Naive B cell (primary cell): ENCODE measurements at regions not wholly inside any gene's neighbourhood (a gene's known extent, or its start where the extent isn't known, plus 50 kb on each side); places are given as distances from the start of the nearest gene placed in this dataset.
"Not testable (repeated sequence)": the region's sequence is repeated elsewhere in the genome, so short reads cannot be mapped to it uniquely, and the experiment has no call there.

Experiments used
- ATAC-seq, 2 donors: fragments of 150-1000 bp; cut with Tn5 transposase; 2 replicates each; pipeline ENCODE4 v1.10.0; 2021; ENCODE audit warnings: low read depth in 2 of 2, mild to moderate bottlenecking in 2 of 2, moderate library complexity in 2 of 2
- DNase-seq: peaks from one replicate; pipeline ENCODE4 v3.0.0; 2022
- H3K27ac Mint-ChIP-seq, 6 donors: one replicate each; pipeline ENCODE4 v1.8.0; 2020 to 2022; ENCODE audit warnings: mild to moderate bottlenecking in 6 of 6, mixed read lengths in 6 of 6, moderate library complexity in 5 of 6, inconsistent platforms in 2 of 6
- H3K27me3 Mint-ChIP-seq, 3 donors: one replicate each; pipeline ENCODE4 v1.8.0; 2021 to 2022; ENCODE audit warnings: mixed read lengths in 3 of 3, mild to moderate bottlenecking in 1 of 3
- H3K36me3 Mint-ChIP-seq, 2 donors: one replicate each; pipeline ENCODE4 v1.8.0; 2020 to 2022; ENCODE audit warnings: mixed read lengths in 2 of 2, inconsistent platforms in 1 of 2, mild to moderate bottlenecking in 1 of 2
- H3K4me1 Mint-ChIP-seq, 3 donors: one replicate each; pipeline ENCODE4 v1.8.0; 2020 to 2022; ENCODE audit warnings: mixed read lengths in 3 of 3, inconsistent platforms in 1 of 3, mild to moderate bottlenecking in 1 of 3, moderate library complexity in 1 of 3
- H3K4me3 Mint-ChIP-seq, 8 donors: one replicate each; pipeline ENCODE4 v1.8.0; 2020 to 2022; ENCODE audit warnings: mild to moderate bottlenecking in 8 of 8, mixed read lengths in 8 of 8, moderate library complexity in 8 of 8, inconsistent platforms in 2 of 8
- H3K9me3 Mint-ChIP-seq, 7 donors: one replicate each; pipeline ENCODE4 v1.8.0; 2020 to 2022; ENCODE audit warnings: mixed read lengths in 7 of 7, mild to moderate bottlenecking in 5 of 7, inconsistent platforms in 2 of 7, moderate library complexity in 1 of 7

DNA sequence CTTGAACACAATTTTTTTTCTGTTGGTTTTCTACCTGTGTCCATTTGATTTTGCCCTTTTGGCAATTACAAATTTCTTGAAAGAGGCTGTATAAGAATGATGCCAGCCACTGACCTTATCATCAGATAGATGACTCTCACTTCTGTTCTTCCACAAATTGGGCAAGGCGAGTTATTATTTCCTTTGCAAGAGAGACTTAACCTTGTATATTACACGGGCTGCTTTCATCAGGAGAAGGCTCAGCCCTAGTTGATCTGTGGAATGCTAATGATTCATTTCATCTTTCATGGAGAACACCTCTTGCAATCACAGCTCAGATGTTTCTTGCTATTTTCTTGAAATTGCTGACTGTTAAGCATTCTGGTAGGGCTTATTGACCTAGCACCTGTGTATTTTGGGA, 1155.4 kb downstream of the STIM2 start:
- peaks cover 4 to 35% (median 7%) of the 10 kb centered on the region in 7 donors for H3K9me3 Mint-ChIP-seq
- no peak for ATAC-seq
- no peaks in the 10 kb centered on the region for H3K36me3 Mint-ChIP-seq
- H3K27ac Mint-ChIP-seq = no peak overlapping the region
- DNase-seq = no peak
- no peak overlapping the region for H3K4me3 Mint-ChIP-seq
- no peaks in the 10 kb centered on the region for H3K27me3 Mint-ChIP-seq
- no peaks in the 10 kb centered on the region for H3K4me1 Mint-ChIP-seq

DNA sequence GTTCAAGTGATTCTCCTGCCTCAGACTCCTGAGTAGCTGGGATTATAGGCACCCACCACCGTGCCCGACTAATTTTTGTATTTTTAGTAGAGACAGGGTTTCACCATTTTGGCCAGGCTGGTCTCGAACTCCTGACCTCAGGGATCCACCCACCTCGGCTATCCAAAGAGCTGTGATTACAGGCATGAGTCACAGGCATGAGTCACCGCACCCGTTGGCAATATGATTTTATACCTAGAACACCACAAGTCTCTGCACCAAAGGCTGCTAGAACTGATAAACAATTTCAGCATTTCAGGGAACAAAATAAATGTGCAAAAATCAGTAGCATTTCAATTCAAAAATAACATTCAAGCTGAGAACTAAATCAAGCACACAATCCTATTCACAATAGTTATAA, 1177.6 kb downstream of the STIM2 start:
- not testable (repeated sequence) for ATAC-seq, H3K27ac Mint-ChIP-seq, H3K4me3 Mint-ChIP-seq, H3K27me3 Mint-ChIP-seq, DNase-seq, H3K4me1 Mint-ChIP-seq, H3K36me3 Mint-ChIP-seq
- H3K9me3 Mint-ChIP-seq = peaks cover 1 to 27% (median 7%) of the 10 kb centered on the region in 7 donors

DNA sequence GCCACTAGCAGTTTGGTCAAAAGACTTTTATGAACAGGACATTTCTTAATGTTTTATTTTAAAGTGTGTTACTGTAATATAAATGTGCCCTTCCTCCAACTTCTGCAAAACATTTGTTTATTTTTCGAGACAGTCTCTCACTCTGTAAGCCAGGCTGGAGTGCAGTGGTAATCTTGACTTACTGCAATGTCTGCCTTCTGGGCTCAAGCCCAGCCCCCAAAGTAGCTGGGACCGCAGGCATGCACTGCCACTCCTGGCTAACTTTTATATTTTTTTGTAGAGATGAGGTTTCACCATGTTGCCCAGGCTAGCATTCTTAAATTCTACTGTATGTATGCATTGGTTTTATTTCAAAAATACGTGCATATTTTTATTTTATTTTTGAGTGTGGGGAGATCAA, 1201.9 kb downstream of the STIM2 start:
- Mint-ChIP-seq H3K4me1 (no peaks in the 10 kb centered on the region), H3K36me3 (no peaks in the 10 kb centered on the region), H3K27ac (peak overlapping the region in 1 of 6 donors; percentile 13), H3K27me3 (no peaks in the 10 kb centered on the region), H3K9me3 (peaks cover 0 to 5% (median 0%) of the 10 kb centered on the region in 7 donors), H3K4me3 (no peak overlapping the region)
- DNase-seq (no peak), ATAC-seq (no peak)

DNA sequence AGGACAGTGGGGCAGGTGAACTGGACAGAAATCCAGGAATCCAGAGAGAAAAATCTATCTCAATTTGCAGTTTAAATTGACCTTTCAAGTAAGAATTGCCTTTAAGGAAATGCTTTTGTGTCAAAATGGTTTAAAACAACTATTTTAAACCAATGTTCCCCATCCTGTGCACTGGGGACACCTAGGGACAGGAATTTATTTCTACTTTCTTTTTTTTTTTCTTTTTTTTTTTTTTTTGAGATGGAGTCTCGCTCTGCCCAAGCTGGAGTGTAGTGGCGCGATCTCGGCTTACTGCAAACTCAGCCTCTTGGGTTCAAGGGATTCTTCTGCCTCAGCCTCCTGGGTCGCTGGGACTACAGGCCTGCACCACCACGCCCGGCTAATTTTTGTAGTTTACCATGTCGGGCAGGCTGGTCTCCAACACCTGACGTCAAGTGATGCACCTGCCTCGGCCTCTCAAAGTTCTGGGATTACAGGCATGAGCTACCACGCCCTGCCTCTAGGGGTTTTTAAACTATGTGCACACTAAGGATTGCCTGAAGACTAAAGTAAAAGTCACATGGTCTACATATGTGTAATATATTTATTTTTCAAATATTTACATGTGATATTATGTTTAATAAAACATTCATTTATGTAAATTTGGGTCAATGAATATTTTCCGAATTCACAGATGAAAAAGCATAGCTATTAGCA, 1213.4 kb downstream of the STIM2 start:
- DNase-seq (no peak), ATAC-seq (no peak)
- no peak overlapping the region for H3K4me3 Mint-ChIP-seq
- H3K4me1 Mint-ChIP-seq = no peaks in the 10 kb centered on the region
- H3K27ac Mint-ChIP-seq = peak overlapping the region in 1 of 6 donors; percentile 78
- no peaks in the 10 kb centered on the region for H3K27me3 Mint-ChIP-seq
- H3K9me3 Mint-ChIP-seq = peaks cover 0 to 11% (median 7%) of the 10 kb centered on the region in 7 donors
- H3K36me3 Mint-ChIP-seq = no peaks in the 10 kb centered on the region

DNA sequence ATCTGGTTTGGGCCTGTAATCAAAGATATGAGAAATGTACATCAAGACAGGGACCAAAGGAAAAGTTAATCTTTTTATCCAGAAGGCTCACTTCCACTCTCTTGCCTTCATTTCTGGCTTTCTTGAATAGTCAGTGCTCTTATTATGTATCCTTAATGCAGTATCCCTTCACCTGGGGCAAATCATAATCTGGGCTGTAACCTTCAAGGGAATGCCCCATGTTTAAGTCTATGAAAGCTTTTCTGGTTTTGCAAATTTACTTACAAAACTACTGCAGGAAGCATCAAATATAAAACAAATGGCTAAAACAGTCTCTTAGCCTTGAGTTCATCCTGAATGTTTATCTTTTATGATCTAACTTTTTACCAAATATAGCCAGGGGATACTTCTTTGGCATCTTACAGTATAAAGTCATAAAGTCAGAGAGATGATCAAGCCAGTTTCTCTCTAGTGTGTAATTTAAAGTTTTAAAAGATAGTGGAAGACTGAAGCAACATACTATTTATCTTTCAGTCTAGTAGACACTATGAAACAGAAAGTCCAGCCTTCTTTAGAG, 1214.8 kb downstream of the STIM2 start:
- ATAC-seq (no peak), DNase-seq (no peak)
- H3K27ac Mint-ChIP-seq = no peak overlapping the region

DNA sequence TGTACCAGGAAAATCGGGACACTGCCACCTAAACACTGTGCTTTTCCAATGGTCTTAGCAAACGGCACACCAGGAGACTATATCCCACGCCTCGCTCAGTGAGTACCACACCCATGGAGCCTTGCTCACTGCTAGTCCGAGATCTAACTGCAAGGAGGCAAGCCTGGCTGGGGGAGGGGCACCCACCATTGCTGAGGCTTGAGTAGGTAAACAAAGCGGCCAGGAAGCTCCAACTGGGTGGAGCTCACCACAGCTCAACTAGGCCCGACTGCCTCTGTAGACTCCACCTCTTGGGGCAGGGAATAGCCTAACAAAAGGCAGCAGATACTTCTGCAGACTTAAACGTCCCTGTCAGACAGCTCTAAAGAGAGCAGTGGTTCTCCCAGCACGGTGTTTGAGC, 1216.6 kb downstream of the STIM2 start:
- H3K4me3 Mint-ChIP-seq, DNase-seq, ATAC-seq, H3K36me3 Mint-ChIP-seq, H3K27ac Mint-ChIP-seq, H3K4me1 Mint-ChIP-seq, H3K27me3 Mint-ChIP-seq: not testable (repeated sequence)
- H3K9me3 Mint-ChIP-seq = peaks cover 4 to 25% (median 9%) of the 10 kb centered on the region in 7 donors

More for the DNA sequence above, 1214.8 kb downstream of the STIM2 start:
- no peaks in the 10 kb centered on the region for H3K27me3 Mint-ChIP-seq
- no peaks in the 10 kb centered on the region for H3K36me3 Mint-ChIP-seq
- no peak overlapping the region for H3K4me3 Mint-ChIP-seq
- no peaks in the 10 kb centered on the region for H3K4me1 Mint-ChIP-seq
- H3K9me3 Mint-ChIP-seq = peaks cover 0 to 17% (median 8%) of the 10 kb centered on the region in 7 donors

DNA sequence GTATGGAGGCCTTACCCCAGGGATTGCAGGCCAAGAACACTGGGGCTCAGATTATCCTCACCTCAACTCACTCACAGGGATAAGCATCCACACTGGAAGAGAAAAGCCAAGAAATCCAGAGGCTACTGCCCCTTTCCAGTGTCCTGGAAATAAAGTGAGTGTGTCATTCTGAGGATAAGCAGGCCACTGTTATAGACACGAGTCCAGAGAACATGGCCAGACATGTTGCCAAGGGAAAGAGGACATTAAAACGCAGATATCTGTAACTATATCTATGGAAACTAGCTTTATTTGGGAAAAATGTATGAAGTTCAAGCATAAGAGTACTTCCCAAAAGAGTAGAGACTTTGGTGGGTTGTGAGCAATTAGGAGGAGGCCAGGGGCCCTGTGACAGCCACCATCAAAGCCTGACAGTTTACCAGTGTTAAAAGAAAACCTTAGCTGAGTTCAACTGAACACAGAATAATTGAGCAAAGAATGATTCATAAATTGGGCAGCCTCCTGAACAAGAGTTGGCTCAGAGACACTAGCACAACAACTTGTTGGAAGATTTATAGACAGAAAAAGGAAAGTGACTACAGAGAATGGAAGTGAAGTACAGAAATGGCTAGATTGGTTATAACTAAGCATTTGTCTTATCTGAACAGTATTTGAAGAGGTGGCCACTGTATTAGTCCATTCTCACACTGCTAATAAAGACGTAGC, 1222.2 kb downstream of the STIM2 start:
- DNase-seq (no peak), ATAC-seq (no peak)
- no peaks in the 10 kb centered on the region for H3K36me3 Mint-ChIP-seq
- H3K27ac Mint-ChIP-seq = no peak overlapping the region
- no peaks in the 10 kb centered on the region for H3K4me1 Mint-ChIP-seq
- no peak overlapping the region for H3K4me3 Mint-ChIP-seq
- no peaks in the 10 kb centered on the region for H3K27me3 Mint-ChIP-seq
- peaks cover 11 to 53% (median 18%) of the 10 kb centered on the region in 7 donors for H3K9me3 Mint-ChIP-seq

DNA sequence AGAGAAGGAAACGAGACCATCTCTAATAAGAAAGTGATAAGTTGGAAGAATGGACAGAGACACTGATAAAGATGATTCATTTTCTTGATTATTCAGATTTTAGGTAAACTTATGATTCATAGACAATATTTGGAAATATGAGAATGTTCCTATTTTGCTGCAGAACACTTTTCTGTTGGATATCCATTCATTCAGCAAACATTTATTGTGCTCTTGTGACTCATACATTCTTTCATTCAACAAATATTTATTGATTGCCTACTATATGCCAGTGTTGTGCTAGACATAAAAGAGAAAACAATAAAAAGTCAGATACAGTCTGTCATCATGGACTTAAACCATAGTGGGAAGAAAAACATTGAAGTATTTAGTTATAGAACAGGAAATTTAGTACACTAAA, 1232.0 kb downstream of the STIM2 start:
- H3K9me3 Mint-ChIP-seq = peaks cover 0 to 6% (median 0%) of the 10 kb centered on the region in 7 donors
- no peak overlapping the region for H3K27ac Mint-ChIP-seq
- ATAC-seq (no peak), DNase-seq (no peak)
- H3K4me3 Mint-ChIP-seq = no peak overlapping the region
- no peaks in the 10 kb centered on the region for H3K36me3 Mint-ChIP-seq
- H3K4me1 Mint-ChIP-seq = no peaks in the 10 kb centered on the region
- no peaks in the 10 kb centered on the region for H3K27me3 Mint-ChIP-seq

DNA sequence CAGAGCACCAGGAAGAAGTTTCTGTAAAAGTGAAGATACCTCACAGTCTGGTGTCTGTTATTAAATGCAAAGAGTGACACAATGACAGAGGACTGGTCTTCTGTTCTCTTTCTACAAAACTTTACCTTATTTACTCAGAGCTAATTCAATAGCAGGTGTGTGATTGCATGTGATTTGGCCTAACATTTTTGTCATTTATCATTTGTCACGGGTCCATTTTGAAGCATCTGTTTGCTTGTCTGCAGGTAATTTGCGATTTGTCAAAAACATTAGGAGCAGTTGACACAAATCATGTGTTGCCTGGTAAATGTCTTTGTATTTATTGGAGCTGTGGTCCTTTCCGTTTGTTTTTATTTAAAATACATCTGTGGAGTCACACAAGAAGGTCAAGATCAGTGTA, 1232.4 kb downstream of the STIM2 start:
- H3K9me3 Mint-ChIP-seq = peaks cover 0 to 6% (median 0%) of the 10 kb centered on the region in 7 donors
- no peak overlapping the region for H3K4me3 Mint-ChIP-seq
- no peaks in the 10 kb centered on the region for H3K36me3 Mint-ChIP-seq
- DNase-seq (no peak), ATAC-seq (no peak)
- H3K27me3 Mint-ChIP-seq = no peaks in the 10 kb centered on the region
- no peak overlapping the region for H3K27ac Mint-ChIP-seq
- H3K4me1 Mint-ChIP-seq = no peaks in the 10 kb centered on the region

DNA sequence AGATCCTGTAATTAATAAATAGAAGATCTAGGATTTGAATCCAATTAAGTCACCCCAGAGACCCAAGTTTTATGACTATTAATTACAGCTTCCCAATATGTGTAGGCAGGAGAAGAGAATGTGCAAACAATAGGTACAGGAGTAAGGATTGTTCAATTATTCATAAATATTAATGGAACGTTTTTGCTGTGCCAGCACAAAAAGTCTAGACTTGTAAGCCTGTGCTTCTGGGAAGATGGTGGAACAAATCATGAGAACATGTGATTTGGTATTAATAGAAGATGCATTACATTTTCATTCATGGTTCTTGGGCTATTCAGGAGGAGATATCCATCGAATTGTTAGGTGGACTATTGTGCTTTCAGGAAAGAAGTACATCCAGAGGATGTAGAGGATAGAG, 1240.9 kb downstream of the STIM2 start:
- ATAC-seq (no peak), DNase-seq (no peak)
- Mint-ChIP-seq H3K9me3 (peaks cover 0 to 4% (median 3%) of the 10 kb centered on the region in 7 donors), H3K36me3 (no peaks in the 10 kb centered on the region), H3K27me3 (no peaks in the 10 kb centered on the region), H3K4me3 (no peak overlapping the region), H3K4me1 (no peaks in the 10 kb centered on the region), H3K27ac (no peak overlapping the region)

DNA sequence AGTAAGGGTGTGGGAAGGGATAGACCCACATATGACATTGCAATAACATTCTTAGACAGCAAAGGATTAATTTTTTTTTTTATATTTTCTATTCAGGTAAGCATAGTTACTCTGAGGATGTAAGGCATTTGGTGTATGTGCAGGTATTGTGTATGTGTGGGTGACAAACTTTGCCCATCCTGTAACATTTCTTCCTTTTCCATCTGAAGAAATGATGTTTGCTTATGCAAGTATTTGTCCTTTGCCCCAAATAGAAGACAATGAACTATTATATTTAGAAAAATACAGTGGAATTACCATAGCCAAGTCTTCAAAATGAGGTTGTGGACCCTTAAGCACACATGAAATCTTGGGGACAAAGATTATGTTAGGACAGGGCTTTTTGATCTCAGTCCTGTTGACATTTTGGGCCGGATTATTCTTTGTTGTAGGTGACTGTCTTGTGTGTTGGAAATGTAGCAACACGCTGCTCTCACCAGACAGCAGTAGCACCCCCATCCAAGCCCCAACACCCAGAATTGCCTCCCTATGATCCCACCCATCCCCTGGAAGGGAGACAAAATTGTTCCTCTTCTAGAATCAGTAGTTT, 1244.7 kb downstream of the STIM2 start:
- Mint-ChIP-seq H3K36me3 (no peaks in the 10 kb centered on the region), H3K27ac (no peak overlapping the region), H3K4me1 (no peaks in the 10 kb centered on the region), H3K27me3 (no peaks in the 10 kb centered on the region), H3K9me3 (peaks cover 0 to 4% (median 3%) of the 10 kb centered on the region in 7 donors), H3K4me3 (peak overlapping the region in 1 of 8 donors; percentile 43)
- DNase-seq = no peak
- no peak for ATAC-seq

DNA sequence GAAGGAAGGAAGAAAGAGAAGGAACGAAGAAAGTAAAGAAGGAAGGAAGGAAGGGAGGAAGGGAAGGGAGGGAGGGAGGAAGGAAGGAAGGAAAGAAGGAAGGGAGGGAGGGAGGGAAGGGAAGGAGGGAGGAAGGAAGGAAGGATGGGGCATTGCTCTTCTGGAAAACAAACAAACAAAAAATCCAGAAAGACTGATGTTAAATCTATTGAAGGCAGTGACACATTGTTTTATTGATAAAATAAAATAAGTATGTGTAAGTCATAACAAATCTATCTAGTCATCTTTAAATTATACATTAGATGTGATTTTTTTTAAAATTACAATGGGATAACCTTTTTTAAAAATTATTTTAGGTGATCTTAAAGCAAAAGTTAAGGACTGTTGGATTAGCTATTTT, 1245.5 kb downstream of the STIM2 start:
- no peak for ATAC-seq
- Mint-ChIP-seq H3K27ac (no peak overlapping the region), H3K36me3 (no peaks in the 10 kb centered on the region), H3K27me3 (no peaks in the 10 kb centered on the region), H3K4me1 (no peaks in the 10 kb centered on the region), H3K4me3 (no peak overlapping the region), H3K9me3 (peaks cover 0 to 4% (median 3%) of the 10 kb centered on the region in 7 donors)
- DNase-seq = no peak

DNA sequence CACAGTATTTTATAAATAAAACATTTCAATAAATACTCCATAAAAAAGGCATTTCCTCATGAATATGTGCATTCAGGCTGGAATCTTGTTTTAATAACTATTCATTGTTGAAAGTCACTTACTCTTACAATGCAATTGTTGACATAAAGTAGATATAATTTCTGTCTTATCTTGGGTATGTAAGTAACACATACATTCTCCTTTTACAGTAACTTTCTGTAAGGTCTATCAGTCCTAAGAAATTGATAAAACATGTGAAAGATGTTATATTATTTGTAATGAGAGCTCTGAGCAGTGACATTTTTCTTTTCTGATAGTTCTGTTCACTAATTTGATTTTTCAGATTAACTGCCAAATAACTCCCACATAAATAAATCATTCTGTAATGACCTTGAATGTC, 1249.2 kb downstream of the STIM2 start:
- no peaks in the 10 kb centered on the region for H3K4me1 Mint-ChIP-seq
- no peak overlapping the region for H3K27ac Mint-ChIP-seq
- H3K36me3 Mint-ChIP-seq = no peaks in the 10 kb centered on the region
- H3K4me3 Mint-ChIP-seq = no peak overlapping the region
- DNase-seq = no peak
- no peak for ATAC-seq
- H3K27me3 Mint-ChIP-seq = no peaks in the 10 kb centered on the region
- H3K9me3 Mint-ChIP-seq = peaks cover 0 to 9% (median 4%) of the 10 kb centered on the region in 7 donors
